ENCODE measurements at regions not wholly inside any gene's neighbourhood (a gene's known extent, or its start where the extent isn't known, plus 50 kb on each side); places are given as distances from the start of the nearest gene placed in this dataset.
A peak's percentile ranks its signal among the peaks of the same experiment; 100 is the strongest.

GRCh38 chr15:81547521-81548132 lies 173.6 kb upstream of the TMC3 start:
- Histone ChIP-seq H3K4me1 (peaks cover 0 to 4% (median 0%) of the 10 kb centered on the region in 9 donors), H3K4me3 (no peak overlapping the region), H3K27ac (no peak overlapping the region), H3K9me3 (peaks cover 0 to 5% (median 0%) of the 10 kb centered on the region in 11 donors), H3K27me3 (peaks cover 0 to 3% (median 0%) of the 10 kb centered on the region in 7 donors), H3K36me3 (no peaks in the 10 kb centered on the region)
- no peak for TF ChIP-seq CTCF (IDR thresholded peaks at IDR 0.05)
- intact Hi-C loops (cut with DNase I), result no loop called here
- DNase-seq (no peak), ATAC-seq (no peak)
- WGBS, 2 donors, result 95 to 98% methylated on average over 2 of the region's 2 CpGs

- no peak for TF ChIP-seq CTCF (IDR thresholded peaks at IDR 0.05)
- Histone ChIP-seq H3K9me3 (peaks cover 0 to 6% (median 0%) of the 10 kb centered on the region in 11 donors), H3K4me3 (no peak overlapping the region), H3K4me1 (peaks cover 0 to 11% (median 0%) of the 10 kb centered on the region in 9 donors), H3K27me3 (no peaks in the 10 kb centered on the region), H3K36me3 (no peaks in the 10 kb centered on the region), H3K27ac (no peak overlapping the region)
- WGBS, 2 donors, result 65 to 80% methylated on average over 2 of the region's 2 CpGs
- ATAC-seq (no peak), DNase-seq (no peak)
- intact Hi-C loops (cut with DNase I), result no loop called here
Observed at GRCh38 chr15:81544385-81544784, 170.4 kb upstream of the TMC3 start.

GRCh38 chr15:81540909-81541308 lies 166.9 kb upstream of the TMC3 start:
- H3K9me3 ChIP-seq, result peaks cover 0 to 11% (median 0%) of the 10 kb centered on the region in 11 donors
- H3K36me3 ChIP-seq, result no peaks in the 10 kb centered on the region
- H3K27me3 ChIP-seq, result no peaks in the 10 kb centered on the region
- H3K27ac ChIP-seq, result peak overlapping the region in 1 of 10 donors; percentile 9
- H3K4me1 ChIP-seq, result peaks cover 0 to 11% (median 0%) of the 10 kb centered on the region in 9 donors
- ATAC-seq (peak in 7 of 8 donors; percentile 79 to 99 (median 88)), DNase-seq (peak in 1 of 2 donors; percentile 29)
- no peak for TF ChIP-seq CTCF (IDR thresholded peaks at IDR 0.05)
- no peak overlapping the region for H3K4me3 ChIP-seq
- intact Hi-C loops (cut with DNase I), result no loop called here

- no peaks in the 10 kb centered on the region for H3K27me3 ChIP-seq
- no peak overlapping the region for H3K27ac ChIP-seq
- H3K4me1 ChIP-seq, result peaks cover 0 to 13% (median 4%) of the 10 kb centered on the region in 9 donors
- H3K9me3 ChIP-seq, result peaks cover 0 to 5% (median 0%) of the 10 kb centered on the region in 11 donors
- H3K4me3 ChIP-seq, result no peak overlapping the region
- DNase-seq, result no peak
- ATAC-seq, result no peak
- no peak for TF ChIP-seq CTCF (IDR thresholded peaks at IDR 0.05)
- intact Hi-C loops (cut with DNase I), result loop anchor here in 2 of 10 donors (2.0 to 10.0 kb wide), 2 partner anchors 20 to 62 kb away; no protein-coding TSS in a partner anchor
- WGBS, 2 donors, result 71 to 85% methylated on average over 6 of the region's 6 CpGs
- no peaks in the 10 kb centered on the region for H3K36me3 ChIP-seq
Observed at GRCh38 chr15:81536356-81536755, 162.3 kb upstream of the TMC3 start.
